ENCODE measurements at regions not wholly inside any gene's neighbourhood (a gene's known extent, or its start where the extent isn't known, plus 50 kb on each side); places are given as distances from the start of the nearest gene placed in this dataset.

DNA sequence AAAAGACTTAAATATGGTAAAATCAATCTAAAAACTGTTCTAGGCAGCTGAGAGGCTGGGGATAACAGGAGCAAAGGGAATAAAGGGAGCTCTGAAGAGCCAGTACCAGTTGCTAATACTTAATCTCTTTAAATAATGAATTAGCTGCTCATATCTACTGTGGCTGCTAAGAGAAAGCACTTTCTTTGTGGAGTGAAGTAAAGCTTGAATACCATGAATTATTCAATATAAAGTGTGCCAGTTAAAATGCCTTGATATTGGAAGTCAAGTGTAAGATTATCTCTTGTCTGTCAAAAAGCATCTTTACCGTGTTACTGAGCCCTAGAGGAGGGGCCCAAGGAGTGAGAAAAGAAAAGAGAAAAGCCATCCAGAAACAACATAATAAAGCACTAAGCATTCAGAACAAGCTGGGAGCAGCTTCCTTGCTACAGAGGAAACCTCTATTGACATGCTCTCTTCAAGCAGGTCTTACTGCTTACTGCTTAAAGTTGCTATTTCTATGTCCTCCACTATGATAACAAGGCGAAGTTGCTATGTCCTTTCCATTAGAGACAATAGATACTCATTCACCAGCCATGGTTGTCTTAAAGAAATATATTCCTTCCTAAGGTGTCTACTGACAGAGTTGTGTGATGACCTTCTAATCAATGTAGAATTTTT, 297.4 kb downstream of the CETN3 start:
- Histone ChIP-seq H3K4me2 (ENCODE audit: low read depth, low read length, poor library complexity, severe bottlenecking) (no peak overlapping the region), H3K9me2 (replicated peaks; ENCODE audit: insufficient read depth, low read length) (no peaks in the 10 kb centered on the region), H2AFZ (ENCODE audit: low read length) (no peak overlapping the region), H4K20me1 (ENCODE audit: insufficient read depth, low read depth, low read length) (no peaks in the 10 kb centered on the region), H3K4me3 (ENCODE audit: low read length) (no peak overlapping the region), H3K36me3 (ENCODE audit: insufficient read depth, low read length) (no peaks in the 10 kb centered on the region), H3K79me2 (ENCODE audit: low read length) (no peaks in the 10 kb centered on the region), H3K27ac (ENCODE audit: low read length) (no peak overlapping the region), H3K4me1 (ENCODE audit: low read length) (no peaks in the 10 kb centered on the region), H3K9me3 (ENCODE audit: low read length) (no peaks in the 10 kb centered on the region), H3K27me3 (ENCODE audit: low read length) (no peaks in the 10 kb centered on the region), H3K9ac (ENCODE audit: low read length) (no peak overlapping the region)
- DNase-seq: no peak

DNA sequence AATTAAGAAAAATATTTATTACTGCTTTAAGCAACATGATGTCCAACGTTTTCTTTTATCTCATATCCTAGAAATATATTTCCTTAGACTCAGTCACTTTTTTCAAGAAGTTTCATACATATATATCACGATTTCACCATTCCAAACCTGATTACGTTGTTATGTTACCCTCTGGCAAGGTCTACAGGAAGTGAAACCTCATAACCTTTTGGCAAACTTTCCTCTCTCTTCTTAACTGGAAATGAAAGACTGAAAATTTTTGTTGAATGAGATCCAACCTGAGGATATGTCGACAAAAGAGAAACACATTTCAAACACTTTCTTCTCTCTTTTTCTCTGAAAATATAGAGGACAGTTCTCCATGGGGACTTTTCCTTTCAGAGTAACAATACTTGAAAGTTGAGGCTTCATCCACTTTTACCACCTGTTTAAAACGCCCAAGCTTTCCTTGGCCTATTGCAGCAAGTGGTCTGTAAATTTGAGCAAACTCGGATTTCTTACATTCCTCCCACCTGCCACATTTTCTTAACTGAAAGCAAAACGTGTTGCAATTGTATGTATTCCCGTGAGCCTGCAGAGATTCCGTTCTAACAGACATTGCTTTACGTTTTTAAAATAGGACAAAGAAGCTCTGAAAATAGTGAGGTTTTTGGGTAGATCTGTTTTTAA, 298.1 kb downstream of the CETN3 start:
- Histone ChIP-seq H3K27ac (ENCODE audit: low read length) (no peak overlapping the region), H4K20me1 (ENCODE audit: insufficient read depth, low read depth, low read length) (no peaks in the 10 kb centered on the region), H3K9ac (ENCODE audit: low read length) (no peak overlapping the region), H3K9me2 (replicated peaks; ENCODE audit: insufficient read depth, low read length) (no peaks in the 10 kb centered on the region), H2AFZ (ENCODE audit: low read length) (no peak overlapping the region), H3K4me3 (ENCODE audit: low read length) (no peak overlapping the region), H3K9me3 (ENCODE audit: low read length) (no peaks in the 10 kb centered on the region), H3K79me2 (ENCODE audit: low read length) (no peaks in the 10 kb centered on the region), H3K27me3 (ENCODE audit: low read length) (no peaks in the 10 kb centered on the region), H3K36me3 (ENCODE audit: insufficient read depth, low read length) (no peaks in the 10 kb centered on the region), H3K4me1 (ENCODE audit: low read length) (no peaks in the 10 kb centered on the region), H3K4me2 (ENCODE audit: low read depth, low read length, poor library complexity, severe bottlenecking) (no peak overlapping the region)
- no peak for DNase-seq

DNA sequence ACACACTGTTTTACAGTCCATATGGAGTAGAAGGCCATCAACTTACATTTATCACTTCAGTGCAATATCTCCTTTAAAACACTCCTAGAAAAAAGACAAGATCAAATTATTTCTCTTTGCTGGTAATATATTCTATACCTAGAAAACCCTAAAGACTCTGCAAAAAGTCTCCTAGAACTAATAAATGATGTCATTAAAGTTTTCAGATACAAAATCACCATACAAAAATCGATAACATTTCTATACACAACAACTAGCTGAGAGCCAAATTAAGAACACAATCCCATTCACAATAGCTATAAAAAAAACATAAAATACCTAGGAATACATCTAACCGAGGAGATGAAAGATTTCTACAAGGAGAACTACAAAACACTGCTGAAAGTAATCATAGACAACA, 300.3 kb downstream of the CETN3 start:
- Histone ChIP-seq H3K9me3 (ENCODE audit: low read length) (no peaks in the 10 kb centered on the region), H3K4me2 (ENCODE audit: low read depth, low read length, poor library complexity, severe bottlenecking) (no peak overlapping the region), H3K27me3 (ENCODE audit: low read length) (no peaks in the 10 kb centered on the region), H3K4me3 (ENCODE audit: low read length) (no peak overlapping the region), H3K36me3 (ENCODE audit: insufficient read depth, low read length) (no peaks in the 10 kb centered on the region), H3K79me2 (ENCODE audit: low read length) (no peaks in the 10 kb centered on the region), H3K27ac (ENCODE audit: low read length) (no peak overlapping the region), H3K9ac (ENCODE audit: low read length) (no peak overlapping the region), H2AFZ (ENCODE audit: low read length) (no peak overlapping the region), H4K20me1 (ENCODE audit: insufficient read depth, low read depth, low read length) (no peaks in the 10 kb centered on the region), H3K9me2 (replicated peaks; ENCODE audit: insufficient read depth, low read length) (no peaks in the 10 kb centered on the region; the same call in 1 of the 2 replicates), H3K4me1 (ENCODE audit: low read length) (no peaks in the 10 kb centered on the region)
- no peak for DNase-seq

DNA sequence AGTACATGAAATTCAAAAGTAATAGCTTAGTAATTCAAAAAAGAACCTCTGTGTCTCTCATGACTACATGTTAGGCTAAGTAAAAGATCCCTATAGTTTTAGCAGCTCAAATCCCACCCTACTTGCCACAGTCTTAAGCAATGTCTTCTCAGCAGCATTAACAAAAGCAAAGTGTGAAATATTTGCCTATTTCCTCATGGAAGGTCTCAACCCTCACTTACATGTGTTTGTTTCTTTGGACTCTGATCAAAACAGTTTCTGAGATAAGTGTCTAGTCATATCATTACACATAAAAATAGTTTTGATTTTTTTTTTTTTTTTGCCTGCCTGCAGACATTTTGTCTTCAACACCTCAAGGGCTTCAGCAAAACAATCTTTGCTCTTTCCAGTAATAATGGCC, 310.5 kb downstream of the CETN3 start:
- no peak overlapping the region for H2AFZ ChIP-seq (ENCODE audit: low read length)
- no peaks in the 10 kb centered on the region for H3K27me3 ChIP-seq (ENCODE audit: low read length)
- H3K4me2 ChIP-seq (ENCODE audit: low read depth, low read length, poor library complexity, severe bottlenecking): no peak overlapping the region
- H3K9me3 ChIP-seq (ENCODE audit: low read length): no peaks in the 10 kb centered on the region
- H3K9me2 ChIP-seq (replicated peaks; ENCODE audit: insufficient read depth, low read length): no peaks in the 10 kb centered on the region
- H3K9ac ChIP-seq (ENCODE audit: low read length): no peak overlapping the region
- H3K4me3 ChIP-seq (ENCODE audit: low read length): no peak overlapping the region
- no peaks in the 10 kb centered on the region for H3K4me1 ChIP-seq (ENCODE audit: low read length)
- no peaks in the 10 kb centered on the region for H3K36me3 ChIP-seq (ENCODE audit: insufficient read depth, low read length)
- no peak for DNase-seq
- no peaks in the 10 kb centered on the region for H3K79me2 ChIP-seq (ENCODE audit: low read length)
- no peak overlapping the region for H3K27ac ChIP-seq (ENCODE audit: low read length)
- no peaks in the 10 kb centered on the region for H4K20me1 ChIP-seq (ENCODE audit: insufficient read depth, low read depth, low read length)

DNA sequence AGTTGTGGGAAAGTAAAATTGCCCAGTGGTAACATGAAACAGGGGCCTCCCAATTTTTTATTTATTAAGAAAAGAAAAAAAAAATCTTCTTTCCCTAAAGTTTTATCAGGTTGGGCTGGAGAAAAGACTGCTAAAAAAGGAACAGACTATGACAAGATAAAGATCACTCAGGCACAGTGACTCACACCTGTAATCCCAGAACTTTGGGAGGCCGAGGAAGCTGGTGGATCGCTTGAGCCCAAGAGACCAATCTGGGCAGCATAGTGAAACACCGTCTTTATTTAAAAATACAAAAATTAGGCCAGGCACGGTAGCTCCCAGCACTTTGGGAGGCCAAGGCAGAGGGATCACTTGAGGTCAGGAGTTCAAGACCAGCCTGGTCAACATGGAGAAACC, 312.5 kb downstream of the CETN3 start:
- H3K4me3 ChIP-seq (ENCODE audit: low read length): no peak overlapping the region
- no peaks in the 10 kb centered on the region for H3K79me2 ChIP-seq (ENCODE audit: low read length)
- no peaks in the 10 kb centered on the region for H3K27me3 ChIP-seq (ENCODE audit: low read length)
- no peaks in the 10 kb centered on the region for H3K36me3 ChIP-seq (ENCODE audit: insufficient read depth, low read length)
- no peak overlapping the region for H3K9ac ChIP-seq (ENCODE audit: low read length)
- H3K4me1 ChIP-seq (ENCODE audit: low read length): no peaks in the 10 kb centered on the region
- no peak for DNase-seq
- H3K9me3 ChIP-seq (ENCODE audit: low read length): no peaks in the 10 kb centered on the region
- H3K9me2 ChIP-seq (replicated peaks; ENCODE audit: insufficient read depth, low read length): no peaks in the 10 kb centered on the region
- no peak overlapping the region for H3K27ac ChIP-seq (ENCODE audit: low read length)
- no peaks in the 10 kb centered on the region for H4K20me1 ChIP-seq (ENCODE audit: insufficient read depth, low read depth, low read length)
- no peak overlapping the region for H2AFZ ChIP-seq (ENCODE audit: low read length)
- H3K4me2 ChIP-seq (ENCODE audit: low read depth, low read length, poor library complexity, severe bottlenecking): no peak overlapping the region

DNA sequence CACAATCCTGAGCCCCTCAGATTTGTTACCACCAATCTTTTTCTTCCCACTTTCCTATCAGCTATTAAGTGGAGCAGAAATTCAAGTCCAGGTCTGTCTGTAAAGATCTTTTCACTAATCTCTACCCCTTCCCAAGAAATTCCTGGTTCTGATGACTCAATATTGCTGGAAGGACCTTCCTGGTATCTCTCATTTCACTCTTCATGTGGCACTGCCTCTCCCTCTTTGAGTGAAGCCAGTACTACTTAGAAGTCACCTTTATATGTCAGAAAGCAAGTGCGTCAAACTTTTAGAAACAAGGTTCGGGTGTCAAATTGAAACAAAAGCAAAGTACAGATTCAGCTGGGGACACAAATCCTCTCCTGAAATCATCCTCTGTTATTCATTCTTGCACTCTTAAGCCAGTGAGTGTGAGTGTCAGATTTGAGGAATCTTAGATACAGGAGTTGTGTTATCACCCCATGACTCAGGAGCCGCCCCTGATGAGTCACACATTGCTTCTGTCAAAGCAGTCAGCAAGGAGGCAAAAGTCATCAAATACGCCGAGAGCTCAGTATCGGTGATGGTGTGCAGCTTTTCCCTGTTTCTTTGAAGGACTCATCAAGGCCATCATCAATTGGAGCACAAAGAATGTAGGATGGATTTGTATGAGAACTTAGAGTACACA, 313.0 kb downstream of the CETN3 start:
- Histone ChIP-seq H3K9me3 (ENCODE audit: low read length) (no peaks in the 10 kb centered on the region), H3K4me2 (ENCODE audit: low read depth, low read length, poor library complexity, severe bottlenecking) (no peak overlapping the region), H3K9me2 (replicated peaks; ENCODE audit: insufficient read depth, low read length) (no peaks in the 10 kb centered on the region), H3K4me1 (ENCODE audit: low read length) (no peaks in the 10 kb centered on the region), H3K9ac (ENCODE audit: low read length) (no peak overlapping the region), H3K79me2 (ENCODE audit: low read length) (no peaks in the 10 kb centered on the region), H3K27me3 (ENCODE audit: low read length) (no peaks in the 10 kb centered on the region), H3K27ac (ENCODE audit: low read length) (no peak overlapping the region), H3K4me3 (ENCODE audit: low read length) (no peak overlapping the region), H3K36me3 (ENCODE audit: insufficient read depth, low read length) (no peaks in the 10 kb centered on the region), H4K20me1 (ENCODE audit: insufficient read depth, low read depth, low read length) (no peaks in the 10 kb centered on the region), H2AFZ (ENCODE audit: low read length) (no peak overlapping the region)
- DNase-seq: no peak

DNA sequence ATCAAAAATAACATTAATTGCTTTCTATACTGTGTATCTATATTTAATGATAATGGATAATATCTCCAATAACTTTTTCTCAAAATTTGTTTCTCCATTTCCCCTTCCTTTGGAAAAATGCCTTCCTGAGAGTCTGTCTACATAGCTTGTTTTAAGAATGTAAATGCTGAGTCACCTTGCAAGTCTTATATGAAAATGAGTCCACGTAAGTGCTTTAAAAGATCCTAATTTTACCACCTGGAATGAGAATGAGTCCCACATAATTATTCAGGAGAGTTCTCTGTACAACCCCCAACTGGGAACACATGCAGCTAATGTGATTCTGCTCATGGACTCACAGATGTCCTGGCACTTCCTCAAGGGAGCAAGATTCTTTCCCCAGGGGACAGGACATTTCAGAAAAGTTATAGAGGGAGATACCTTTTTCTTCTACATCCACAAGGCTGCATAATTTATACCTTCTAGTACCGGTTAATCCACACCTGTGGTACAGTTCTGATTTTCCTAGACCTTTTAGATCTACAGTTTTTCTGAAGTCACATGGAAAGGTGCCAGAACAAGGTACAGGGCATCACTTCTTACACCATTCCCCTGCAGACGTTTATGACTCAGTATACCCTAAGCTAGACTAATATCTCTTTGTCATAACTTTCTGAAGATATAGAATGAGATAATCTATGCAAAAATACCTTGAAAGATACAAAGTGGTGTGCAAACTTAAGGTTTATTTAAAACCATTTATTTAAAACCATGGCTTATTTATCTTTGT, 314.1 kb downstream of the CETN3 start:
- Histone ChIP-seq H3K4me2 (ENCODE audit: low read depth, low read length, poor library complexity, severe bottlenecking) (no peak overlapping the region), H3K4me1 (ENCODE audit: low read length) (no peaks in the 10 kb centered on the region), H3K9ac (ENCODE audit: low read length) (no peak overlapping the region), H3K79me2 (ENCODE audit: low read length) (no peaks in the 10 kb centered on the region), H2AFZ (ENCODE audit: low read length) (no peak overlapping the region), H3K9me3 (ENCODE audit: low read length) (no peaks in the 10 kb centered on the region), H3K36me3 (ENCODE audit: insufficient read depth, low read length) (no peaks in the 10 kb centered on the region), H3K27ac (ENCODE audit: low read length) (no peak overlapping the region), H4K20me1 (ENCODE audit: insufficient read depth, low read depth, low read length) (no peaks in the 10 kb centered on the region), H3K27me3 (ENCODE audit: low read length) (no peaks in the 10 kb centered on the region), H3K4me3 (ENCODE audit: low read length) (no peak overlapping the region), H3K9me2 (replicated peaks; ENCODE audit: insufficient read depth, low read length) (no peaks in the 10 kb centered on the region)
- no peak for DNase-seq

Measured in Karpas-422 (cell line).